ENCODE measurements at regions not wholly inside any gene's neighbourhood (a gene's known extent, or its start where the extent isn't known, plus 50 kb on each side); places are given as distances from the start of the nearest gene placed in this dataset.
"Not testable (repeated sequence)": the region's sequence is repeated elsewhere in the genome, so short reads cannot be mapped to it uniquely, and the experiment has no call there.

DNA sequence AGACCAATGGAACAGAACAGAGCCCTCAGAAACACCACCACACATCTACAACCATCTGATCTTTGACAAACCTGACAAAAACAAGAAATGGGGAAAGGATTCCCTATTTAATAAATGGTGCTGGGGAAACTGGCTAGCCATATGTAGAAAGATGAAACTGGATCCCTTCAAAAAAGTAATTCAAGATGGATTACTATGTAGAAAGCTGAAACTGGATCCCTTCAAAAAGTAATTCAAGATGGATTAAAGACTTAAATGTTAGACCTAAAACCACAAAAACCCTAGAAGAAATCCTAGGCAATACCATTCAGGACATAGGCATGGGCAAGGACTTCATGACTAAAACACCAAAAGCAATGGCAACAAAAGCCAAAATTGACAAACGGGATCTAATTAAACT, 221.6 kb upstream of the EDNRA start:
- H3K9me3 ChIP-seq (ENCODE audit: control insufficient read depth in 1 of 2, low read length in 2 of 2); intact Hi-C loops (cut with micrococcal nuclease); H3K27me3 ChIP-seq (ENCODE audit: insufficient read depth, low read length); H3K4me3 ChIP-seq (ENCODE audit: low read length in 2 of 2); H3K27ac ChIP-seq (ENCODE audit: low read depth, low read length); H3K9me3 Mint-ChIP-seq; H3K27me3 Mint-ChIP-seq; H3K36me3 Mint-ChIP-seq; H3K4me1 Mint-ChIP-seq; H3K4me3 Mint-ChIP-seq; H3K4me1 ChIP-seq (ENCODE audit: insufficient read depth, low read length); CTCF ChIA-PET (ENCODE audit: partially characterized antibody); H3K36me3 ChIP-seq (ENCODE audit: insufficient read depth, low read length); POLR2A ChIA-PET (ENCODE audit: partially characterized antibody); DNase-seq; H3K27ac Mint-ChIP-seq: not testable (repeated sequence)

GRCh38 chr4:147284256-147284835, 196.6 kb upstream of the EDNRA start:
- ChIA-PET CTCF (ENCODE audit: partially characterized antibody) (no interaction called here), POLR2A (ENCODE audit: partially characterized antibody) (no interaction called here)
- Histone ChIP-seq H3K27me3 (ENCODE audit: insufficient read depth, low read length) (no peaks in the 10 kb centered on the region), H3K27ac (ENCODE audit: low read depth, low read length) (no peak overlapping the region), H3K4me3 (ENCODE audit: low read length in 2 of 2) (no peak overlapping the region), H3K4me1 (ENCODE audit: insufficient read depth, low read length) (no peaks in the 10 kb centered on the region), H3K9me3 (ENCODE audit: control insufficient read depth in 1 of 2, low read length in 2 of 2) (no peaks in the 10 kb centered on the region), H3K36me3 (ENCODE audit: insufficient read depth, low read length) (no peaks in the 10 kb centered on the region)
- Mint-ChIP-seq H3K4me1 (no peaks in the 10 kb centered on the region), H3K9me3 (peaks cover 0 to 8% (median 4%) of the 10 kb centered on the region in 8 donors), H3K36me3 (no peaks in the 10 kb centered on the region), H3K4me3 (no peak overlapping the region), H3K27ac (no peak overlapping the region), H3K27me3 (no peaks in the 10 kb centered on the region)
- intact Hi-C loops (cut with micrococcal nuclease): no loop called here
- no peak for DNase-seq

GRCh38 chr4:147284935-147285334, 196.0 kb upstream of the EDNRA start:
- Mint-ChIP-seq H3K9me3 (peaks cover 0 to 7% (median 2%) of the 10 kb centered on the region in 8 donors), H3K27ac (no peak overlapping the region), H3K4me1 (no peaks in the 10 kb centered on the region), H3K4me3 (no peak overlapping the region), H3K36me3 (no peaks in the 10 kb centered on the region), H3K27me3 (no peaks in the 10 kb centered on the region)
- no peaks in the 10 kb centered on the region for H3K9me3 ChIP-seq (ENCODE audit: control insufficient read depth in 1 of 2, low read length in 2 of 2)
- no peak overlapping the region for H3K4me3 ChIP-seq (ENCODE audit: low read length in 2 of 2)
- H3K36me3 ChIP-seq (ENCODE audit: insufficient read depth, low read length): no peaks in the 10 kb centered on the region
- intact Hi-C loops (cut with micrococcal nuclease): no loop called here
- no peak overlapping the region for H3K27ac ChIP-seq (ENCODE audit: low read depth, low read length)
- DNase-seq: no peak
- POLR2A ChIA-PET (ENCODE audit: partially characterized antibody): no interaction called here
- CTCF ChIA-PET (ENCODE audit: partially characterized antibody): no interaction called here
- H3K4me1 ChIP-seq (ENCODE audit: insufficient read depth, low read length): no peaks in the 10 kb centered on the region
- H3K27me3 ChIP-seq (ENCODE audit: insufficient read depth, low read length): no peaks in the 10 kb centered on the region

DNA sequence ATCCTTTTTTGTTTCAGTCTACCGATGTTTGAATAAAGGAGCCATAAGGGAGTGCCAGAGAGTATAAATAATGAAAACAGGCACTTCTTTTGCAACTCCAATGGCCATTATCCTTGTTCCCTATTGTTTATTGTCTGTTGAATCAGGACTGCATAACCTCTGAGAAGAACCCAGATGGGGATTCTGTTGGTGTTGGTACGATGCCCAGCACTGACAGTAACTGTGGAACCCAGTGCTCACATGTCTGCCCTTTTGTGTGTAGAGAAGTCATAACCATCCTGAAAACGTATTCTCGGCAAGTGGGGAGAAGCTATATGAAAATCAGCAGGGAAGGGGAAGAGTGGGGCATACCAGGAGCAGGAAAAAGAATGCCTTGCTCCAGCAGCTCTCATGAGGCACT, 195.1 kb upstream of the EDNRA start:
- no peak overlapping the region for H3K4me3 ChIP-seq (ENCODE audit: low read length in 2 of 2)
- H3K9me3 Mint-ChIP-seq: peaks cover 0 to 3% (median 0%) of the 10 kb centered on the region in 8 donors
- H3K27ac Mint-ChIP-seq: no peak overlapping the region
- H3K9me3 ChIP-seq (ENCODE audit: control insufficient read depth in 1 of 2, low read length in 2 of 2): no peaks in the 10 kb centered on the region
- intact Hi-C loops (cut with micrococcal nuclease): no loop called here
- no peaks in the 10 kb centered on the region for H3K27me3 ChIP-seq (ENCODE audit: insufficient read depth, low read length)
- H3K4me1 Mint-ChIP-seq: no peaks in the 10 kb centered on the region
- H3K36me3 ChIP-seq (ENCODE audit: insufficient read depth, low read length): no peaks in the 10 kb centered on the region
- H3K27me3 Mint-ChIP-seq: peaks cover 0 to 1% of the 10 kb centered on the region in 2 donors
- no peaks in the 10 kb centered on the region for H3K4me1 ChIP-seq (ENCODE audit: insufficient read depth, low read length)
- POLR2A ChIA-PET (ENCODE audit: partially characterized antibody): no interaction called here
- CTCF ChIA-PET (ENCODE audit: partially characterized antibody): interaction anchor here (0.6 kb wide), 1 partner anchor 1422 kb away, joined by 4 read pairs; no protein-coding TSS in a partner anchor
- H3K27ac ChIP-seq (ENCODE audit: low read depth, low read length): no peak overlapping the region
- no peak overlapping the region for H3K4me3 Mint-ChIP-seq
- DNase-seq: no peak
- H3K36me3 Mint-ChIP-seq: no peaks in the 10 kb centered on the region

DNA sequence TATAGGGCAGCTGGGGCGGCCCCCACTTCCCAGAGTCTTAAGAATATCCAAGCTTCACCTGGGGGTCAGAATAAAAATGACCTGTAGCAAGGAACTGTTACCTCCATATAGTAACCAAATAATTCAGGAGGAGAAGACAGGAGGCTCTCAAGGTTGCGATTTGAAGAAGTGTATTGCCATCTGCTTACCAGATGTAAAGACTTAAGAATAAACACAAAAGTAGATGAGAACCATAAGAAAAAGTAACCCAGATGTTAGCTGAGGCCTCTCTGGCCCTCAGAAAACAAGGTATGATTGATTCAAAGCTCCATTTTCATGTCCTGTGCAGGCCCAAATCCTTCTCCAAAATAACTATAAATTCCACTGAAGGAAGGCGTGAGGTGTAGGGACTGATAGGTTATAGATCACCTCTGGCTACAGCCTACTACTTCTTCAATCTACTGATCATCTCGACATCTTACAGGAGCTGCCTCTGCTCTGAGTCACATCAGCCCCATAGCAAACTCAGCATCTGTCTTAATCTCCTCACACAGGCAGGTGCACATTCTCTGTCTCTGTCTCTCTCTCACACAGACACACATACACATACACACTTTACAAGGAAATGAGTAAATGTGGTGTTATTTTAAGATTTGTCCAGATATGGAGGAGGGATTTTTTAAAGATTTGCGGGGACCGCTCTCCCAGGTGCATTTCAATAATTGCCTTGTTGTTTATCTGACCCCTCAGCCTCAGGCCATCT, 193.9 kb upstream of the EDNRA start:
- Mint-ChIP-seq H3K4me3 (no peak overlapping the region), H3K27me3 (peaks cover 0 to 1% of the 10 kb centered on the region in 2 donors), H3K27ac (no peak overlapping the region), H3K36me3 (no peaks in the 10 kb centered on the region), H3K9me3 (peaks cover 0 to 3% (median 0%) of the 10 kb centered on the region in 8 donors), H3K4me1 (no peaks in the 10 kb centered on the region)
- H3K27ac ChIP-seq (ENCODE audit: low read depth, low read length): no peak overlapping the region
- POLR2A ChIA-PET (ENCODE audit: partially characterized antibody): no interaction called here
- no peaks in the 10 kb centered on the region for H3K36me3 ChIP-seq (ENCODE audit: insufficient read depth, low read length)
- no peak overlapping the region for H3K4me3 ChIP-seq (ENCODE audit: low read length in 2 of 2)
- CTCF ChIA-PET (ENCODE audit: partially characterized antibody): no interaction called here
- intact Hi-C loops (cut with micrococcal nuclease): no loop called here
- no peaks in the 10 kb centered on the region for H3K9me3 ChIP-seq (ENCODE audit: control insufficient read depth in 1 of 2, low read length in 2 of 2)
- H3K4me1 ChIP-seq (ENCODE audit: insufficient read depth, low read length): no peaks in the 10 kb centered on the region
- DNase-seq: no peak
- no peaks in the 10 kb centered on the region for H3K27me3 ChIP-seq (ENCODE audit: insufficient read depth, low read length)

DNA sequence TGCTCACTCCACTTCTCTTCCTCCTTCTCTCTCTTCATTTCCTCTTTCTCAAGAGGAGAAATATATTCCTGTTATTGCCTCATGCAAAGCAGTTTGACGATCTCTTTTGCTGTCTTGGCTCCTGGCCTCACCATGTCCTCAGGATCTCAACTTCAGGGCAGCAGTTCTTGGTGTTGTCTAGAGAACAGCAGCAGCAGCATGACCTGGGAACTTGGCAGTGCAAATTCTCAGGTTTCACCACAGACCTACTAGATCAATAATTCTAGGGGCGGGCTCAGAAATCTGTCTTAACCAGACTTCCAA, 193.4 kb upstream of the EDNRA start:
- H3K27ac Mint-ChIP-seq: no peak overlapping the region
- intact Hi-C loops (cut with micrococcal nuclease): no loop called here

DNA sequence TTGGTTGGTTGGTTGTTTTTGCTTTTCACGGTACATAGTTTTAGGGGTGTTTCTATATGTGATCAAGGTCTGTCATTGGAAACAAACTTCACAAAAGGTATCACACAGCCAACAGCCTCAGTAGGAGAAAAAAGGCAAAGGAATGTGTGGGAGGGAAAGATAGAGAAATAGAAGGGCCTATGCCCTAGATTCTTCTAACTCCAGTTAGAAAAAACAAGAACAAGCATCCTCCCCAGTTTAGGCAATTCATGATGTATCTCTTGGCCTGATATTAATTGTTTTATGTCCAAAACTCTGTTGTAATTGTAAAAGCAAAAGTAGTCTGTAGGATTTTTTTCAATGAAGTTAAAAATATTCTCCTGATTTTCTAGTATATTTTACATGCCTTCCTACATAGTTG, 192.4 kb upstream of the EDNRA start:
- no peaks in the 10 kb centered on the region for H3K4me1 Mint-ChIP-seq
- Histone ChIP-seq H3K4me3 (ENCODE audit: low read length in 2 of 2) (no peak overlapping the region), H3K4me1 (ENCODE audit: insufficient read depth, low read length) (no peaks in the 10 kb centered on the region), H3K27ac (ENCODE audit: low read depth, low read length) (no peak overlapping the region), H3K27me3 (ENCODE audit: insufficient read depth, low read length) (no peaks in the 10 kb centered on the region), H3K9me3 (ENCODE audit: control insufficient read depth in 1 of 2, low read length in 2 of 2) (no peaks in the 10 kb centered on the region), H3K36me3 (ENCODE audit: insufficient read depth, low read length) (no peaks in the 10 kb centered on the region)
- ChIA-PET CTCF (ENCODE audit: partially characterized antibody) (no interaction called here), POLR2A (ENCODE audit: partially characterized antibody) (no interaction called here)
- no peak overlapping the region for H3K4me3 Mint-ChIP-seq
- peaks cover 0 to 1% of the 10 kb centered on the region in 2 donors for H3K27me3 Mint-ChIP-seq
- DNase-seq: no peak
- intact Hi-C loops (cut with micrococcal nuclease): no loop called here
- H3K36me3 Mint-ChIP-seq: no peaks in the 10 kb centered on the region
- H3K27ac Mint-ChIP-seq: no peak overlapping the region
- peaks cover 0 to 7% (median 0%) of the 10 kb centered on the region in 8 donors for H3K9me3 Mint-ChIP-seq

More for the DNA sequence above, 193.4 kb upstream of the EDNRA start:
- Mint-ChIP-seq H3K4me3 (no peak overlapping the region), H3K9me3 (peaks cover 0 to 3% (median 0%) of the 10 kb centered on the region in 8 donors), H3K4me1 (no peaks in the 10 kb centered on the region), H3K36me3 (no peaks in the 10 kb centered on the region), H3K27me3 (peaks cover 0 to 1% of the 10 kb centered on the region in 2 donors)
- Histone ChIP-seq H3K9me3 (ENCODE audit: control insufficient read depth in 1 of 2, low read length in 2 of 2) (no peaks in the 10 kb centered on the region), H3K27me3 (ENCODE audit: insufficient read depth, low read length) (no peaks in the 10 kb centered on the region), H3K4me3 (ENCODE audit: low read length in 2 of 2) (no peak overlapping the region), H3K27ac (ENCODE audit: low read depth, low read length) (no peak overlapping the region), H3K4me1 (ENCODE audit: insufficient read depth, low read length) (no peaks in the 10 kb centered on the region), H3K36me3 (ENCODE audit: insufficient read depth, low read length) (no peaks in the 10 kb centered on the region)
- ChIA-PET CTCF (ENCODE audit: partially characterized antibody) (no interaction called here), POLR2A (ENCODE audit: partially characterized antibody) (no interaction called here)
- DNase-seq: no peak
